K562 (cell line): ENCODE measurements at regions not wholly inside any gene's neighbourhood (a gene's known extent, or its start where the extent isn't known, plus 50 kb on each side); places are given as distances from the start of the nearest gene placed in this dataset.

Source experiments
- ATAC-seq: fragments of 200-7000 bp; cut with Tn5 transposase; 3 replicates; pipeline ENCODE4 v1.9.1; 2020; ENCODE audit warnings: moderate library complexity
- BruUV-seq: library from RNA; stranded (reverse); fragments of 400-500 nt; replicated peaks from 2 replicates; lab custom pipeline; 2021; lab: Mats Ljungman, UMichigan
- CTCF ChIA-PET: fragments of 300-600 bp; formaldehyde crosslinking; extraction: SDS; loops from one replicate; lab custom pipeline; 2021; ENCODE audit warnings: low intra/inter-chr PET ratio; lab: Yijun Ruan, JAX
- POLR2A ChIA-PET: fragments of 300-600, 350-650 bp; sonication (Branson Sonifier 250); formaldehyde crosslinking; extraction: SDS; loops from one replicate; lab custom pipeline; 2021; ENCODE audit warnings: antibody characterized with exemption, inconsistent platforms; lab: Yijun Ruan, JAX
- DNase-seq, 4 experiments: peaks; one replicate each; pipeline versions ENCODE4 v3.0.0 to v3.0.0-alpha.2; 2011 to 2018; ENCODE audit warnings: low spot score in 3 of 4, mixed read lengths in 3 of 4; ENCODE audit errors: extremely low read depth in 1 of 4
- FAIRE-seq: peaks from 2 replicates; lab custom pipeline; 2011; peaks lifted over from hg19 to GRCh38; lab: Jason Lieb, UNC
- H2AFZ ChIP-seq: 2 replicates; pipeline ENCODE4 v1.6.0; 2011; ENCODE audit warnings: low read depth, low read length, control low read depth, inconsistent platforms
- H3K27ac ChIP-seq: fragments of 200-600 bp; 3 replicates; pipeline ENCODE4 v1.8.0; 2011; ENCODE audit warnings: low read depth, mild to moderate bottlenecking, control low read depth, inconsistent platforms, low read length, moderate library complexity, mixed read lengths; ENCODE audit errors: extremely low read depth
- H3K27me3 ChIP-seq, 2 experiments: fragments of 300-600 bp in 1 of 2; 2 replicates in 1 of 2; 3 replicates in 1 of 2; pipeline versions ENCODE4 v1.6.0 to v1.8.0; 2011; ENCODE audit warnings: inconsistent platforms in 2 of 2, low read length in 2 of 2, mild to moderate bottlenecking in 1 of 2, mixed read lengths in 1 of 2, moderate library complexity in 1 of 2; ENCODE audit not compliant: control insufficient read depth in 2 of 2, insufficient read depth in 2 of 2
- H3K36me3 ChIP-seq: fragments of 300-600 bp; 3 replicates; pipeline ENCODE4 v1.8.0; 2011; ENCODE audit warnings: mild to moderate bottlenecking, low read length, inconsistent platforms; ENCODE audit not compliant: control insufficient read depth, insufficient read depth
- H3K4me1 ChIP-seq, 2 experiments: fragments of 200-600 bp in 1 of 2; replicated peaks in 1 of 2; 2 replicates in 1 of 2; 3 replicates in 1 of 2; pipeline versions ENCODE4 v1.5.1 to v1.8.0; 2011; ENCODE audit warnings: inconsistent platforms in 2 of 2, low read length in 2 of 2, mild to moderate bottlenecking in 1 of 2, mixed read lengths in 1 of 2, moderate library complexity in 1 of 2; ENCODE audit not compliant: control insufficient read depth in 2 of 2, insufficient read depth in 2 of 2
- H3K4me2 ChIP-seq: 2 replicates; pipeline ENCODE4 v1.6.1; 2011; ENCODE audit warnings: low read length, control low read depth, inconsistent platforms, mixed read lengths; ENCODE audit not compliant: insufficient read depth
- H3K4me3 ChIP-seq: fragments of 200-600 bp; sonication (generic), shearing (Covaris generic); 2 replicates; pipeline ENCODE4 v1.5.1; 2016; ENCODE audit warnings: control low read depth, inconsistent platforms
- H3K79me2 ChIP-seq: fragments of 200-600 bp; 3 replicates; pipeline ENCODE4 v1.8.0; 2011; ENCODE audit warnings: low read length, inconsistent platforms; ENCODE audit not compliant: control insufficient read depth, insufficient read depth
- H3K9ac ChIP-seq, 2 experiments: 2 replicates each; pipeline versions ENCODE4 v1.6.0 to v1.6.1; 2011; ENCODE audit warnings: low read depth in 2 of 2, low read length in 2 of 2, control low read depth in 1 of 2, inconsistent platforms in 1 of 2, mild to moderate bottlenecking in 1 of 2, mixed read lengths in 1 of 2; ENCODE audit not compliant: insufficient read depth in 1 of 2
- H3K9me1 ChIP-seq: one replicate; pipeline ENCODE4 v1.6.0; 2011; ENCODE audit warnings: inconsistent platforms, mild to moderate bottlenecking, low read length, moderate library complexity; ENCODE audit not compliant: control insufficient read depth, insufficient read depth
- H3K9me3 ChIP-seq: replicated peaks from 2 replicates; pipeline ENCODE4 v1.5.1; 2011; ENCODE audit warnings: low read depth, low read length, inconsistent platforms; ENCODE audit not compliant: control insufficient read depth, insufficient read depth
- H4K20me1 ChIP-seq: replicated peaks from 2 replicates; pipeline ENCODE4 v1.6.1; 2011; ENCODE audit warnings: low read length, inconsistent platforms, mixed read lengths; ENCODE audit not compliant: control insufficient read depth, insufficient read depth
- EP300 ChIP-seq: IDR thresholded peaks from 2 replicates; pipeline ENCODE4 v1.6.1; 2012; ENCODE audit warnings: low read length, improper control_type of control experiment
- GATA2 ChIP-seq: sonication (generic); formaldehyde crosslinking; IDR thresholded peaks from 2 replicates; pipeline ENCODE4 v1.4.0; 2020; ENCODE audit warnings: mild to moderate bottlenecking, missing genetic modification reagents
- TSC22D4 ChIP-seq: fragments of 450-650 bp; IDR thresholded peaks from 2 replicates; pipeline ENCODE4 v1.6.1; 2016; ENCODE audit warnings: missing genetic modification characterization, missing biosample characterization, control low read depth
- WGBS: fragments of 100-300 bp; shearing (Covaris generic); methylation state at CpG from one replicate; pipeline ENCODE4 v1.1.6; 2016; ENCODE audit warnings: low coverage, mixed read lengths; ENCODE audit not compliant: insufficient coverage; ENCODE audit errors: missing lambda C conversion rate; 5-methylcytosine and 5-hydroxymethylcytosine counted together
- in situ Hi-C: fragments of 300-500 bp; cut with MboI; formaldehyde crosslinking; loops from 4 replicates; pipeline ENCODE4 v1.15.0; 2018; ENCODE audit warnings: inconsistent platforms, mixed read lengths
- intact Hi-C: fragments of 100-400 bp; cut with micrococcal nuclease; formaldehyde crosslinking; loops from 2 replicates; pipeline ENCODE4 v1.14.2; 2022
- TF ChIP-seq, protein P1 (sequence below): fragments of 450-650 bp; IDR thresholded peaks from 2 replicates; pipeline ENCODE4 v1.6.1; 2017; ENCODE audit warnings: mild to moderate bottlenecking, moderate library complexity

DNA sequence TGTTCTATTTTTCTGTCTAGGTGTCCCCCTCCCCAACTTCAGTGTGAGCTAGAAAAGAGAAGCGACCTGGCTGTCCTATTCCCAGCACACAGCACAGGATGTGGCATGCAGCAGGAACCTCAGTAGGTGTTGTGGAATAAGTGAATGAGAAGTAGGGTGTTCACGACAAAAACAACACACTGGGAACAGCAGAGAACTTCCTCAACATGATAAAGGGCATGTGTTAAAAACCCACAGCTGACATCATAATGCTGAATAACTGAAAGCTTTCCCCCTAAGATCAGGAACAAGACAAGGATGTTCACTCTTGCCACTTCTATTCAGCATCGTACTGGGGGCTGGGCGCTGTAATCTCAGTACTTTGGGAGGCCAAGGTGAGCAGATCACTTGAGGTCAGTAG is 155.6 kb upstream of the ZNF618 start (continued):
- TF ChIP-seq, protein P1, sequence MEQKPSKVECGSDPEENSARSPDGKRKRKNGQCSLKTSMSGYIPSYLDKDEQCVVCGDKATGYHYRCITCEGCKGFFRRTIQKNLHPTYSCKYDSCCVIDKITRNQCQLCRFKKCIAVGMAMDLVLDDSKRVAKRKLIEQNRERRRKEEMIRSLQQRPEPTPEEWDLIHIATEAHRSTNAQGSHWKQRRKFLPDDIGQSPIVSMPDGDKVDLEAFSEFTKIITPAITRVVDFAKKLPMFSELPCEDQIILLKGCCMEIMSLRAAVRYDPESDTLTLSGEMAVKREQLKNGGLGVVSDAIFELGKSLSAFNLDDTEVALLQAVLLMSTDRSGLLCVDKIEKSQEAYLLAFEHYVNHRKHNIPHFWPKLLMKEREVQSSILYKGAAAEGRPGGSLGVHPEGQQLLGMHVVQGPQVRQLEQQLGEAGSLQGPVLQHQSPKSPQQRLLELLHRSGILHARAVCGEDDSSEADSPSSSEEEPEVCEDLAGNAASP: no peak
- TF ChIP-seq, all 486 proteins: peak for 0

DNA sequence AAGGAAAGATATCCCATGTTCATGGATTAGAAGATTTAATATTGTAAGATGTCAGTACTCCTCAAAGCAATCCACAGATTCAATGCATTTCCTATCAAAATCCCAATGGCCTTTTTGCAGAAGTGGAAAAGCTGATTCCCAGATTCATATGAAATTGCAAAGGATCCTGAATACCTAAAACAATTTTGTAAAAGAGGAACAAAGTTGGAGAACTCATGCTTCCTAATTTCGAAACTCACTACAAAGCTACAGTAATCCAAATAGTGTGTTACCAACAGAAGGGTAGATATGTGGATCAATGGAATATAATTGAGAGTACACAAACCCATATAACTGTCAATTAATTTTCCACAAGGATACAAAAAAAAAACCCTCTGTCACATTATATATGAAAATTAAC is 154.3 kb upstream of the ZNF618 start:
- ATAC-seq (no peak), DNase-seq (no peak), FAIRE-seq (no peak)
- intact Hi-C loops (no loop called here), in situ Hi-C loops (no loop called here)
- H3K79me2 ChIP-seq: no peaks in the 10 kb centered on the region
- POLR2A ChIA-PET: interaction anchor here (0.7 kb wide), 1 partner anchor 153 kb away, joined by 3 read pairs; no protein-coding TSS in a partner anchor
- no peaks in the 10 kb centered on the region for H4K20me1 ChIP-seq
- no peak overlapping the region for H3K4me3 ChIP-seq
- WGBS: 0% methylated on average over 1 of the region's 1 CpG
- H2AFZ ChIP-seq: no peak overlapping the region
- no peak overlapping the region for H3K27ac ChIP-seq
- CTCF ChIA-PET: no interaction called here
- no peak overlapping the region for H3K9ac ChIP-seq
- no peaks in the 10 kb centered on the region for H3K9me1 ChIP-seq
- BruUV-seq: no TSS peak
- H3K36me3 ChIP-seq: no peaks in the 10 kb centered on the region
- no peak overlapping the region for H3K4me2 ChIP-seq
- H3K27me3 ChIP-seq: peaks cover 0 to 6% of the 10 kb centered on the region in 2 experiments; a peak in 2 of 5 replicates
- H3K4me1 ChIP-seq: no peaks in the 10 kb centered on the region
- H3K9me3 ChIP-seq: no peaks in the 10 kb centered on the region
- TF ChIP-seq TSC22D4 (tag): no peak
- no peak for TF ChIP-seq EP300
- TF ChIP-seq GATA2 (CRISPR knock-in tag): no peak
